ENCODE measurements at regions not wholly inside any gene's neighbourhood (a gene's known extent, or its start where the extent isn't known, plus 50 kb on each side); places are given as distances from the start of the nearest gene placed in this dataset.

DNA sequence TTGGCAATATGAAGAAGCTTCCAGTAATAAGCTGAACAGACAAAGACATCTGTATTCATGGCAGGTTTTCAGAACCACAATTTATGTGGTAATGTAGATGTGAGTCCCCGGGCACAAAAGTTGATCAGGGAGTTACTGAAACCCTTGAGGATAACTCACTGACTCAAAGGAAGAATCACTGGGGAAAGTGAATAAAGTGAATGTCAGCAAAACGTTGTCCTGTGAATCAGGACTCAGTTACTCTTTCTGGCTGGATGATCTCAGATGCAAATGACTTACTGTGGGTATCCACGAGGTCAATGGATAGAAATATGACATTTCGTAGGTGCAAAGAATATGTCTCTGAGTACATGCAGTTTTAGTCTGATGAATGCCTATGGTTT, 172.8 kb upstream of the CTBP2 start:
- H3K79me2 ChIP-seq (ENCODE audit: control insufficient read depth, insufficient read depth, low read length), result no peaks in the 10 kb centered on the region
- no peak for ATAC-seq
- ChIA-PET SMC1A (ENCODE audit: uncharacterized antibody, unreplicated experiment) (no interaction called here), RAD21 (ENCODE audit: unreplicated experiment) (no interaction called here), CTCF (no interaction called here), POLR2A (no interaction called here)
- H3K9me3 ChIP-seq (replicated peaks; ENCODE audit: control insufficient read depth, insufficient read depth, low read length), result no peaks in the 10 kb centered on the region
- BruUV-seq (replicated peaks), result no TSS peak
- H3K9ac ChIP-seq (ENCODE audit: control insufficient read depth, insufficient read depth, low read length), result no peak overlapping the region
- no peak for FAIRE-seq
- DNase-seq (ENCODE audit: low read depth, low spot score), result no peak
- 0% methylated on average over 4 of the region's 4 CpGs for WGBS (ENCODE audit: insufficient coverage, insufficient replicate concordance, low lambda C conversion rate, missing lambda C conversion rate)
- H3K27ac ChIP-seq (ENCODE audit: control insufficient read depth, insufficient read depth), result no peak overlapping the region
- no peak overlapping the region for H3K4me2 ChIP-seq (ENCODE audit: control insufficient read depth, insufficient read depth)
- H3K4me3 ChIP-seq, result no peak overlapping the region
- H3K4me1 ChIP-seq (ENCODE audit: control insufficient read depth, insufficient read depth, low read length), result no peaks in the 10 kb centered on the region
- TF ChIP-seq CBX5 (IDR thresholded peaks at IDR 0.05; ENCODE audit: low read depth) (no peak), MEF2B (IDR thresholded peaks at IDR 0.05; ENCODE audit: partially characterized antibody, poor library complexity, severe bottlenecking) (no peak), ZNF24 (IDR thresholded peaks at IDR 0.05) (no peak), ZNF207 (IDR thresholded peaks at IDR 0.05; ENCODE audit: borderline replicate concordance) (no peak), FOXK2 (IDR thresholded peaks at IDR 0.05) (no peak), HDAC2 (IDR thresholded peaks at IDR 0.05) (no peak), ZNF274 (IDR thresholded peaks at IDR 0.05; ENCODE audit: insufficient read depth, insufficient read length) (no peak), NFIC (IDR thresholded peaks at IDR 0.05; ENCODE audit: low read depth, low read length) (no peak), NFYB (IDR thresholded peaks at IDR 0.05; ENCODE audit: insufficient read depth, low read depth, low read length) (no peak), YBX1 (IDR thresholded peaks at IDR 0.05) (no peak), STAT1 (conservative IDR thresholded peaks at IDR 0.05) (no peak), SREBF2 (IDR thresholded peaks at IDR 0.05; ENCODE audit: low read length) (no peak), SMARCA5 (IDR thresholded peaks at IDR 0.05) (no peak), MTA2 (IDR thresholded peaks at IDR 0.05; ENCODE audit: low read depth) (no peak), ZBED1 (IDR thresholded peaks at IDR 0.05; ENCODE audit: borderline replicate concordance) (no peak)
- in situ Hi-C loops (cut with MboI) (no loop called here), intact Hi-C loops (cut with micrococcal nuclease; ENCODE audit: unreplicated experiment) (no loop called here)
- no peaks in the 10 kb centered on the region for H3K36me3 ChIP-seq (ENCODE audit: control insufficient read depth in 2 of 2, insufficient read depth in 2 of 2, low read length in 1 of 2)
- H2AFZ ChIP-seq (ENCODE audit: control insufficient read depth, low read depth, low read length), result no peak overlapping the region
- H4K20me1 ChIP-seq (ENCODE audit: control insufficient read depth, insufficient read depth), result no peaks in the 10 kb centered on the region
- H3K27me3 ChIP-seq (replicated peaks in 1 of 2; ENCODE audit: control insufficient read depth in 2 of 2, insufficient read depth in 2 of 2, low read length in 1 of 2), result no peaks in the 10 kb centered on the region; a peak in 1 of 4 replicates
